Keratinocyte (primary cell): ENCODE measurements at regions not wholly inside any gene's neighbourhood (a gene's known extent, or its start where the extent isn't known, plus 50 kb on each side); places are given as distances from the start of the nearest gene placed in this dataset.

Experiments used
- DNase-seq: peaks from one replicate; pipeline ENCODE4 v3.0.0-alpha.2; 2011; ENCODE audit warnings: low read depth, missing footprints, low spot score
- FAIRE-seq: peaks from 2 replicates; lab custom pipeline; 2011; peaks lifted over from hg19 to GRCh38; lab: Jason Lieb, UNC
- H2AFZ ChIP-seq: 2 replicates; pipeline ENCODE4 v1.6.0; 2012; ENCODE audit warnings: low read length, control low read depth, inconsistent platforms; ENCODE audit not compliant: control insufficient read depth
- H3K27ac ChIP-seq: 2 replicates; pipeline ENCODE4 v1.5.1; 2011; ENCODE audit warnings: low read length; ENCODE audit not compliant: control insufficient read depth, insufficient read depth
- H3K27me3 ChIP-seq: 3 replicates; pipeline ENCODE4 v1.6.0; 2011; ENCODE audit warnings: low read length; ENCODE audit not compliant: control insufficient read depth, insufficient read depth; ENCODE audit errors: extremely low read depth
- H3K36me3 ChIP-seq, 2 experiments: 2 replicates in 1 of 2; 3 replicates in 1 of 2; pipeline ENCODE4 v1.5.1; 2011; ENCODE audit warnings: low read length in 2 of 2, mild to moderate bottlenecking in 1 of 2; ENCODE audit not compliant: control insufficient read depth in 2 of 2, insufficient read depth in 2 of 2; ENCODE audit errors: extremely low read depth in 1 of 2
- H3K4me1 ChIP-seq: 3 replicates; pipeline ENCODE4 v1.5.1; 2011; ENCODE audit warnings: low read length; ENCODE audit not compliant: control insufficient read depth, insufficient read depth; ENCODE audit errors: extremely low read depth
- H3K4me2 ChIP-seq: 3 replicates; pipeline ENCODE4 v1.6.0; 2011; ENCODE audit warnings: low read depth, low read length; ENCODE audit not compliant: control insufficient read depth, insufficient read depth; ENCODE audit errors: extremely low read depth
- H3K4me3 ChIP-seq, 3 experiments: fragments of 200-600 bp in 1 of 3; sonication (generic) in 1 of 3; 2 replicates in 2 of 3; 3 replicates in 1 of 3; pipeline ENCODE4 v1.5.1; 2011 to 2016; ENCODE audit warnings: low read length in 3 of 3, mild to moderate bottlenecking in 3 of 3, control low read depth in 2 of 3, inconsistent platforms in 1 of 3, low read depth in 1 of 3, mixed read lengths in 1 of 3, mixed run types in 1 of 3, moderate library complexity in 1 of 3; ENCODE audit not compliant: control insufficient read depth in 2 of 3, insufficient read depth in 2 of 3; ENCODE audit errors: extremely low read depth in 1 of 3
- H3K79me2 ChIP-seq: 2 replicates; pipeline ENCODE4 v1.6.0; 2012; ENCODE audit warnings: low read length; ENCODE audit not compliant: control insufficient read depth, insufficient read depth
- H3K9ac ChIP-seq: 3 replicates; pipeline ENCODE4 v1.6.0; 2011; ENCODE audit warnings: low read length; ENCODE audit not compliant: control insufficient read depth, insufficient read depth; ENCODE audit errors: extremely low read depth
- H3K9me1 ChIP-seq: 3 replicates; pipeline ENCODE4 v1.6.0; 2011; ENCODE audit warnings: low read length; ENCODE audit not compliant: control insufficient read depth, insufficient read depth; ENCODE audit errors: extremely low read depth
- H3K9me3 ChIP-seq: 2 replicates; pipeline ENCODE4 v1.5.1; 2012; ENCODE audit warnings: low read depth, low read length; ENCODE audit not compliant: control insufficient read depth
- H4K20me1 ChIP-seq: 3 replicates; pipeline ENCODE4 v1.6.0; 2011; ENCODE audit warnings: low read length; ENCODE audit not compliant: control insufficient read depth, insufficient read depth; ENCODE audit errors: extremely low read depth
- CTCF ChIP-seq, 3 experiments: IDR thresholded peaks in 1 of 3; conservative IDR thresholded peaks in 1 of 3; optimal IDR thresholded peaks in 1 of 3; 2 replicates in 2 of 3; 3 replicates in 1 of 3; pipeline versions ENCODE3 to v1.5.1; 2011; ENCODE audit warnings: low read length in 3 of 3, mild to moderate bottlenecking in 3 of 3, moderate library complexity in 2 of 3, control low read depth in 1 of 3, inconsistent platforms in 1 of 3; ENCODE audit not compliant: insufficient read depth in 2 of 3; ENCODE audit errors: extremely low read depth in 1 of 3
- EZH2 ChIP-seq: IDR thresholded peaks from one replicate; pipeline ENCODE4 v1.6.1; 2012; ENCODE audit warnings: inconsistent platforms, mild to moderate bottlenecking, low read length, moderate library complexity
- dilution Hi-C: fragments of 300-500 bp; cut with MboI; formaldehyde crosslinking; loops from one replicate; pipeline ENCODE4 v1.7.0; 2020; ENCODE audit warnings: low sequenced_read_pairs; ENCODE audit not compliant: extremely low pct_ligation_motif_present

- H3K9me3 ChIP-seq, result no peaks in the 10 kb centered on the region
- TF ChIP-seq EZH2 (no peak), CTCF (optimal IDR thresholded peaks at IDR 0.05 in 1 of 3, IDR thresholded peaks at IDR 0.05 in 1 of 3, conservative IDR thresholded peaks at IDR 0.05 in 1 of 3; ENCODE audit: extremely low read depth in 1 of 3, insufficient read depth in 2 of 3, low read length in 3 of 3) (no peak)
- no peaks in the 10 kb centered on the region for H3K36me3 ChIP-seq
- no peak overlapping the region for H3K9ac ChIP-seq
- no peak for FAIRE-seq
- H4K20me1 ChIP-seq, result no peaks in the 10 kb centered on the region
- no peak overlapping the region for H3K4me3 ChIP-seq
- H3K79me2 ChIP-seq, result no peaks in the 10 kb centered on the region
- H2AFZ ChIP-seq, result no peak overlapping the region
- no peaks in the 10 kb centered on the region for H3K27me3 ChIP-seq
- peaks cover 54% of the 10 kb centered on the region for H3K4me1 ChIP-seq
- peak overlapping the region; percentile 92 for H3K27ac ChIP-seq
- dilution Hi-C loops, result no loop called here
- no peaks in the 10 kb centered on the region for H3K9me1 ChIP-seq
- no peak for DNase-seq
- no peak overlapping the region for H3K4me2 ChIP-seq
Measured at GRCh38 chr1:98321191-98321590, 340.3 kb upstream of the SNX7 start.

- peak overlapping the region; percentile 9 for H3K4me2 ChIP-seq
- peak overlapping the region; percentile 15 for H3K27ac ChIP-seq
- dilution Hi-C loops, result no loop called here
- no peaks in the 10 kb centered on the region for H4K20me1 ChIP-seq
- no peaks in the 10 kb centered on the region for H3K27me3 ChIP-seq
- H3K36me3 ChIP-seq, result no peaks in the 10 kb centered on the region
- TF ChIP-seq CTCF (optimal IDR thresholded peaks at IDR 0.05 in 1 of 3, IDR thresholded peaks at IDR 0.05 in 1 of 3, conservative IDR thresholded peaks at IDR 0.05 in 1 of 3; ENCODE audit: extremely low read depth in 1 of 3, insufficient read depth in 2 of 3, low read length in 3 of 3) (no peak), EZH2 (no peak)
- peak; percentile 90 for FAIRE-seq
- H3K9me1 ChIP-seq, result no peaks in the 10 kb centered on the region
- H3K4me1 ChIP-seq, result peaks cover 20% of the 10 kb centered on the region
- no peak overlapping the region for H3K4me3 ChIP-seq
- no peaks in the 10 kb centered on the region for H3K79me2 ChIP-seq
- H3K9ac ChIP-seq, result no peak overlapping the region
- no peak for DNase-seq
- H2AFZ ChIP-seq, result peak overlapping the region; percentile 72
- H3K9me3 ChIP-seq, result no peaks in the 10 kb centered on the region
Measured at GRCh38 chr1:98316286-98316905, 345.1 kb upstream of the SNX7 start.
